ENCODE measurements at regions not wholly inside any gene's neighbourhood (a gene's known extent, or its start where the extent isn't known, plus 50 kb on each side); places are given as distances from the start of the nearest gene placed in this dataset.

DNA sequence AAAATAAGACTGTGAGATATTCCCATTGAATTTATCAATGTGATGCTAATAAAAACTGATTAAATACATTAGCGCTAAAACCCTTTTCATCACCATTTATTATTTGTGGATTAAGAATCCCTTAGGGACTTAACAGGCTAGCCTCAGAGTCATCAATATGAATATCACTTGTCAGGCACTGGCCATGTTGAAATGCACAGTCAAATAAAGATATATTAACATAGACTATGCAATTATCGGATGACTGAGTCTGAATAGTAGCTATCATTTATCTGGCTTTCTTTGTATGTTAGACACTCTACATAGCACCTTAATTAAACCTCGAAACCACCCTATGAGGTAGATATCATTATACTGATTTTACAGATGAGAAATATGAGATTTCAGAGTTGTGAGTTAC is 213.6 kb downstream of the RDH14 start:
- no peak for DNase-seq (ENCODE audit: low read depth)
- no peak overlapping the region for H3K4me3 ChIP-seq (replicated peaks; ENCODE audit: low read depth, low read length)
- TF ChIP-seq, protein P1, sequence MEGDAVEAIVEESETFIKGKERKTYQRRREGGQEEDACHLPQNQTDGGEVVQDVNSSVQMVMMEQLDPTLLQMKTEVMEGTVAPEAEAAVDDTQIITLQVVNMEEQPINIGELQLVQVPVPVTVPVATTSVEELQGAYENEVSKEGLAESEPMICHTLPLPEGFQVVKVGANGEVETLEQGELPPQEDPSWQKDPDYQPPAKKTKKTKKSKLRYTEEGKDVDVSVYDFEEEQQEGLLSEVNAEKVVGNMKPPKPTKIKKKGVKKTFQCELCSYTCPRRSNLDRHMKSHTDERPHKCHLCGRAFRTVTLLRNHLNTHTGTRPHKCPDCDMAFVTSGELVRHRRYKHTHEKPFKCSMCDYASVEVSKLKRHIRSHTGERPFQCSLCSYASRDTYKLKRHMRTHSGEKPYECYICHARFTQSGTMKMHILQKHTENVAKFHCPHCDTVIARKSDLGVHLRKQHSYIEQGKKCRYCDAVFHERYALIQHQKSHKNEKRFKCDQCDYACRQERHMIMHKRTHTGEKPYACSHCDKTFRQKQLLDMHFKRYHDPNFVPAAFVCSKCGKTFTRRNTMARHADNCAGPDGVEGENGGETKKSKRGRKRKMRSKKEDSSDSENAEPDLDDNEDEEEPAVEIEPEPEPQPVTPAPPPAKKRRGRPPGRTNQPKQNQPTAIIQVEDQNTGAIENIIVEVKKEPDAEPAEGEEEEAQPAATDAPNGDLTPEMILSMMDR (IDR thresholded peaks at IDR 0.05; ENCODE audit: low read length, missing control alignments) = no peak

DNA sequence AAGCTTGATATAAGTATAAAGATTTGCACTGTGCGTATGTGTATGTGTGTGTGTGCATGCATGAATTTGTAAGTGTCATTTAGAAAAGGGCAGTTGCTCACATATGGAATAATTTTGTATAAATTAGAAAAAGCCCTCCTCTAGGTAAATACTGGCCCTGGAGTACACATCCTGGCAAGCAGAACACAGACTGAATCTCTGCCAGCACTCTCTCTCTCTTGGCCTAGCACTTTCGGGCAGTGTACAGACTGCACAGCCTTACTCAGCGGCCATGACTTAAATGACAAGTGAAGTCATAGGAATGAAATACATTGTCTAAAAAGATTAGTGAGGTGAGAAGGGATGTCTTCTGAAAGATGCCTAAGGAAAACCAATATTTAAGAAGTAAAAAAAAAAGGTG is 214.1 kb downstream of the RDH14 start:
- TF ChIP-seq, protein P1 (IDR thresholded peaks at IDR 0.05; ENCODE audit: low read length, missing control alignments) = no peak
- H3K4me3 ChIP-seq (replicated peaks; ENCODE audit: low read depth, low read length) = no peak overlapping the region
- DNase-seq (ENCODE audit: low read depth) = peak; percentile 48

DNA sequence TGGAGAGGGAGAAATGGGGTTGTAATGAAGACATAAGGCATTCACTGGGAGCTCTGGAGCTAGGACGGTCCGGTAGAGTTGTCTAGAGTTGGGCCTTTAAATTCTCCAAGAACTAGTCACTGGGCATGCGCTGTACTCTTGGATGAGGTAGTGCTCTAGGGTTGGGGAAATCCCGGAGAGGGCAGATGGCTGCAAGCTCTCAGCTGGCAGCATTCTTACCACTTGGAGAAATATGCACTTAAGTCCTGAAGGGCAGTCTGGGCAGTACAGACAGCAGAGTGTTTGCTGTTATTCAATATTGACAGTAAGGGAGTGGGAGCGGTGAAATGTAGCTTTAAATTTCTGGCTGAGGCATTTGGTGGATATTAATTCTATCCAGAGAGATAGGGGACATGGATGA is 214.6 kb downstream of the RDH14 start:
- H3K4me3 ChIP-seq (replicated peaks; ENCODE audit: low read depth, low read length) = no peak overlapping the region
- peak; percentile 64 for DNase-seq (ENCODE audit: low read depth)
- TF ChIP-seq, protein P1 (IDR thresholded peaks at IDR 0.05; ENCODE audit: low read length, missing control alignments) = no peak

- TF ChIP-seq, protein P1 (IDR thresholded peaks at IDR 0.05; ENCODE audit: low read length, missing control alignments) = no peak
- no peak overlapping the region for H3K4me3 ChIP-seq (replicated peaks; ENCODE audit: low read depth, low read length)
- DNase-seq (ENCODE audit: low read depth) = no peak
These were observed 217.6 kb downstream of the RDH14 start for GRCh38 chr2:18342901-18343300.

- H3K4me3 ChIP-seq (replicated peaks; ENCODE audit: low read depth, low read length) = no peak overlapping the region
- DNase-seq (ENCODE audit: low read depth) = peak; percentile 39
- TF ChIP-seq, protein P1 (IDR thresholded peaks at IDR 0.05; ENCODE audit: low read length, missing control alignments) = no peak
These were observed 221.1 kb downstream of the RDH14 start for GRCh38 chr2:18339326-18339725.

GRCh38 chr2:18336975-18337374 is 223.5 kb downstream of the RDH14 start:
- TF ChIP-seq, protein P1 (IDR thresholded peaks at IDR 0.05; ENCODE audit: low read length, missing control alignments) = no peak
- no peak overlapping the region for H3K4me3 ChIP-seq (replicated peaks; ENCODE audit: low read depth, low read length)
- no peak for DNase-seq (ENCODE audit: low read depth)

DNA sequence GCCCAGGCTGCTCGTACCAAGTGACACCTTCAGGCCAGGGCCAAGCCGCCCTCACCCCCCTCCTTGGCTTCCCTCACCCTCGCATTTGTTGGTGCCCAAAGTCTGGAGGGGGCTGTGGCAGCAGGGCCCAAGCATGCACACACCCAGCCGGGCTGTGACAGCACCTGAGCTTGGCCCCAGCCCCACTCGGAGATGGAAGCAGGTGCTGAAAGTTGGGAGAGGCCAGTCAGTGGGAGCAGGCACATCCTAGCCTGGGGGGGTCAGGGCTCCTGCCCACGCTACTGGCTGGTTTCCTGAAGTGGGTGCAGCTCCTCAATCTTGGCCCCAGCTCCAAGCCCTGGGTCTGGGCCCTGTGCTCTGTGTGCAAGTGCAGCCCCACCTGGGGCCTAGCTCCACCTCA is 228.0 kb downstream of the RDH14 start:
- no peak for DNase-seq (ENCODE audit: low read depth)
- H3K4me3 ChIP-seq (replicated peaks; ENCODE audit: low read depth, low read length) = no peak overlapping the region
- TF ChIP-seq, protein P1 (IDR thresholded peaks at IDR 0.05; ENCODE audit: low read length, missing control alignments) = no peak

Data from fibroblast of pulmonary artery (primary cell).